RWPE2 (cell line): ENCODE measurements at regions not wholly inside any gene's neighbourhood (a gene's known extent, or its start where the extent isn't known, plus 50 kb on each side); places are given as distances from the start of the nearest gene placed in this dataset.

Experiments used
- ATAC-seq: fragments of 200-7000 bp; cut with Tn5 transposase; 3 replicates; pipeline ENCODE4 v1.9.1; 2021; ENCODE audit warnings: low read depth
- DNase-seq: peaks from one replicate; pipeline ENCODE4 v3.0.0-alpha.2; 2020; ENCODE audit warnings: low spot score
- H3K27ac ChIP-seq: fragments of 450-650 bp; 2 replicates; pipeline ENCODE4 v1.5.1; 2017; ENCODE audit warnings: mild to moderate bottlenecking; ENCODE audit not compliant: poor library complexity, severe bottlenecking
- H3K27me3 ChIP-seq: fragments of 250-450 bp; sonication (Bioruptor Pico); 2 replicates; pipeline ENCODE4 v1.5.1; 2021; ENCODE audit warnings: mild to moderate bottlenecking, moderate library complexity; ENCODE audit not compliant: insufficient read depth, poor library complexity, severe bottlenecking
- H3K36me3 ChIP-seq: fragments of 250-450 bp; sonication (Bioruptor Pico); 2 replicates; pipeline ENCODE4 v1.5.1; 2020; ENCODE audit warnings: low read depth, mild to moderate bottlenecking, moderate library complexity
- H3K4me1 ChIP-seq: fragments of 250-450 bp; sonication (Bioruptor Pico); 2 replicates; pipeline ENCODE4 v1.5.1; 2021; ENCODE audit warnings: mild to moderate bottlenecking, moderate library complexity; ENCODE audit not compliant: insufficient read depth, poor library complexity, severe bottlenecking
- H3K4me3 ChIP-seq: fragments of 250-450 bp; sonication (Bioruptor Pico); 2 replicates; pipeline ENCODE4 v1.5.1; 2021; ENCODE audit warnings: mild to moderate bottlenecking, moderate library complexity; ENCODE audit not compliant: severe bottlenecking
- H3K9me3 ChIP-seq: fragments of 250-450 bp; sonication (Bioruptor Pico); 2 replicates; pipeline ENCODE4 v1.5.1; 2021; ENCODE audit warnings: mild to moderate bottlenecking, moderate library complexity; ENCODE audit not compliant: severe bottlenecking
- CTCF ChIP-seq: fragments of 450-650 bp; IDR thresholded peaks from one replicate; pipeline ENCODE4 v1.5.1; 2017; ENCODE audit warnings: mild to moderate bottlenecking, moderate library complexity; ENCODE audit not compliant: poor library complexity, severe bottlenecking

- H3K9me3 ChIP-seq: no peaks in the 10 kb centered on the region
- no peak overlapping the region for H3K4me3 ChIP-seq
- no peaks in the 10 kb centered on the region for H3K36me3 ChIP-seq
- no peaks in the 10 kb centered on the region for H3K27me3 ChIP-seq
- ATAC-seq: no peak
- no peak overlapping the region for H3K27ac ChIP-seq
- DNase-seq: no peak
- TF ChIP-seq CTCF: no peak
- H3K4me1 ChIP-seq: no peaks in the 10 kb centered on the region
Measured at GRCh38 chr3:28039234-28039633, 202.2 kb upstream of the CMC1 start.

DNA sequence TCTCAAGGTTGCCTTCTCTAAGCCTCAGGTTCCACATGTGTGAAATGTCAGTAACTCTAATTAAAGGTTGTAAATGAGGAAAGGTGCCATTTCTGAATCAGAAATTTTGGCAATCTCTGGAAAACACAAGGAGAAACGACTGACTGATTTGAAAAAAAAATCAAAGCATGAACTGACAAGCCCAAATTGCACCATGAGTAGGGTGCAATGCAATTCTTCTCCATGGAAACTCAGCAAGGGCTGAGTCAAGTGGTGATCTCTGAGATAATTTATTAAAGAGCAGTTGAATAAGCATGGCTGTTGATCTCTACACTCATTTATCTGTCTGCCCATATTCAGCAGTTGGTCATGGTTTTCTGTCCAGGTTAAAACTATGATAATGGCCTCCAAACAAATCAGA, 201.6 kb upstream of the CMC1 start:
- no peak for ATAC-seq
- Histone ChIP-seq H3K9me3 (no peaks in the 10 kb centered on the region), H3K4me3 (no peak overlapping the region), H3K27me3 (no peaks in the 10 kb centered on the region), H3K36me3 (no peaks in the 10 kb centered on the region), H3K27ac (no peak overlapping the region), H3K4me1 (no peaks in the 10 kb centered on the region)
- no peak for TF ChIP-seq CTCF
- no peak for DNase-seq

- H3K4me1 ChIP-seq: no peaks in the 10 kb centered on the region
- no peak for TF ChIP-seq CTCF
- DNase-seq (no peak), ATAC-seq (no peak)
- H3K36me3 ChIP-seq: no peaks in the 10 kb centered on the region
- no peaks in the 10 kb centered on the region for H3K27me3 ChIP-seq
- no peaks in the 10 kb centered on the region for H3K9me3 ChIP-seq
- no peak overlapping the region for H3K4me3 ChIP-seq
- no peak overlapping the region for H3K27ac ChIP-seq
Measured at GRCh38 chr3:28042095-28042635, 199.3 kb upstream of the CMC1 start.

- no peak for TF ChIP-seq CTCF
- no peaks in the 10 kb centered on the region for H3K27me3 ChIP-seq
- H3K9me3 ChIP-seq: no peaks in the 10 kb centered on the region
- no peak overlapping the region for H3K27ac ChIP-seq
- H3K36me3 ChIP-seq: no peaks in the 10 kb centered on the region
- DNase-seq: no peak
- H3K4me3 ChIP-seq: no peak overlapping the region
- no peak for ATAC-seq
- no peaks in the 10 kb centered on the region for H3K4me1 ChIP-seq
Measured at GRCh38 chr3:28042707-28043106, 198.7 kb upstream of the CMC1 start.

- Histone ChIP-seq H3K9me3 (no peaks in the 10 kb centered on the region), H3K27ac (no peak overlapping the region), H3K4me1 (peaks cover 33% of the 10 kb centered on the region), H3K36me3 (no peaks in the 10 kb centered on the region), H3K4me3 (no peak overlapping the region), H3K27me3 (no peaks in the 10 kb centered on the region)
- no peak for TF ChIP-seq CTCF
- ATAC-seq (no peak), DNase-seq (no peak)
Measured at GRCh38 chr3:28050120-28050519, 191.3 kb upstream of the CMC1 start.
